ENCODE measurements at regions not wholly inside any gene's neighbourhood (a gene's known extent, or its start where the extent isn't known, plus 50 kb on each side); places are given as distances from the start of the nearest gene placed in this dataset.

DNA sequence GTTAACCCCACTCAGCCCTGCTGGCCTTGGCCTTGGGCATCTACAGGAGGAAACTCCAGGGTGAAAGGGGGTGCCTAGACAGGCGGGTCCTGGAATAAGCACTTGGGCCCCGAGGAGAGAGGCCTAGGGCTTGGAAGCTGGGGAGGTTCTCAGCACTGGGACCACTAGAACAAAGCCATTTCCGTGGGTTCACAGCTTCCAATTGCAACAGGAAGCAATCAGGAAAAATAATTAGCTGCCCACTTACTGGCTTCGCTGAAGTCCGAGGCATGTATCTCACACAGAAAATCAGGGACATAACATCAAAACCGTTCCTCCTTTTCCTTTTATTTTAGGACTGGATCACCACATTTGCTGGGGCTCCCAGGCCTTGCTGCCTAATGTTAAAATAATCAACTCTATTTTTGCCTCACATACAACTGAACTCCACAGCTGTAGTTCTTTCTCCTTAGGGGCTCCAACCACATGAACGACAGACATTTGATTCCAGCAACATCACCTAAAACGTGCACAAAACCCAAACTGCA is 161.1 kb upstream of the GRK3 start:
- no peak for TF ChIP-seq TAF1 (CRISPR knock-in tag; IDR thresholded peaks at IDR 0.05)
- TF ChIP-seq, protein P1, sequence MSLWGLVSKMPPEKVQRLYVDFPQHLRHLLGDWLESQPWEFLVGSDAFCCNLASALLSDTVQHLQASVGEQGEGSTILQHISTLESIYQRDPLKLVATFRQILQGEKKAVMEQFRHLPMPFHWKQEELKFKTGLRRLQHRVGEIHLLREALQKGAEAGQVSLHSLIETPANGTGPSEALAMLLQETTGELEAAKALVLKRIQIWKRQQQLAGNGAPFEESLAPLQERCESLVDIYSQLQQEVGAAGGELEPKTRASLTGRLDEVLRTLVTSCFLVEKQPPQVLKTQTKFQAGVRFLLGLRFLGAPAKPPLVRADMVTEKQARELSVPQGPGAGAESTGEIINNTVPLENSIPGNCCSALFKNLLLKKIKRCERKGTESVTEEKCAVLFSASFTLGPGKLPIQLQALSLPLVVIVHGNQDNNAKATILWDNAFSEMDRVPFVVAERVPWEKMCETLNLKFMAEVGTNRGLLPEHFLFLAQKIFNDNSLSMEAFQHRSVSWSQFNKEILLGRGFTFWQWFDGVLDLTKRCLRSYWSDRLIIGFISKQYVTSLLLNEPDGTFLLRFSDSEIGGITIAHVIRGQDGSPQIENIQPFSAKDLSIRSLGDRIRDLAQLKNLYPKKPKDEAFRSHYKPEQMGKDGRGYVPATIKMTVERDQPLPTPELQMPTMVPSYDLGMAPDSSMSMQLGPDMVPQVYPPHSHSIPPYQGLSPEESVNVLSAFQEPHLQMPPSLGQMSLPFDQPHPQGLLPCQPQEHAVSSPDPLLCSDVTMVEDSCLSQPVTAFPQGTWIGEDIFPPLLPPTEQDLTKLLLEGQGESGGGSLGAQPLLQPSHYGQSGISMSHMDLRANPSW (CRISPR knock-in tag; IDR thresholded peaks at IDR 0.05; ENCODE audit: borderline replicate concordance) = no peak
- TF ChIP-seq, protein P2, sequence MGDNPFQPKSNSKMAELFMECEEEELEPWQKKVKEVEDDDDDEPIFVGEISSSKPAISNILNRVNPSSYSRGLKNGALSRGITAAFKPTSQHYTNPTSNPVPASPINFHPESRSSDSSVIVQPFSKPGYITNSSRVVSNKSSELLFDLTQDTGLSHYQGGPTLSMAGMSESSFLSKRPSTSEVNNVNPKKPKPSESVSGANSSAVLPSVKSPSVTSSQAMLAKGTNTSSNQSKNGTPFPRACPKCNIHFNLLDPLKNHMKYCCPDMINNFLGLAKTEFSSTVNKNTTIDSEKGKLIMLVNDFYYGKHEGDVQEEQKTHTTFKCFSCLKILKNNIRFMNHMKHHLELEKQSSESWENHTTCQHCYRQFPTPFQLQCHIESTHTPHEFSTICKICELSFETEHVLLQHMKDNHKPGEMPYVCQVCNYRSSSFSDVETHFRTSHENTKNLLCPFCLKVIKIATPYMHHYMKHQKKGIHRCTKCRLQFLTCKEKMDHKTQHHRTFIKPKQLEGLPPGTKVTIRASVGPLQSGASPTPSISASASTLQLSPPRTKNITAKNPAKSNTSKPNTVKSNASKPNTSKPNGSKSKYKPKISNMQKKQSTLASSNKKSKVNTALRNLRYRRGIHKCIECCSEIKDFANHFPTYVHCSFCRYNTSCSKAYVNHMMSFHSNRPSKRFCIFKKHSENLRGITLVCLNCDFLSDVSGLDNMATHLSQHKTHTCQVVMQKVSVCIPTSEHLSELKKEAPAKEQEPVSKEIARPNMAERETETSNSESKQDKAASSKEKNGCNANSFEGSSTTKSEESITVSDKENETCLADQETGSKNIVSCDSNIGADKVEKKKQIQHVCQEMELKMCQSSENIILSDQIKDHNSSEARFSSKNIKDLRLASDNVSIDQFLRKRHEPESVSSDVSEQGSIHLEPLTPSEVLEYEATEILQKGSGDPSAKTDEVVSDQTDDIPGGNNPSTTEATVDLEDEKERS (CRISPR knock-in tag; IDR thresholded peaks at IDR 0.05) = no peak

Measured in HepG2 (cell line).